C4-2B (cell line): ENCODE measurements at regions not wholly inside any gene's neighbourhood (a gene's known extent, or its start where the extent isn't known, plus 50 kb on each side); places are given as distances from the start of the nearest gene placed in this dataset.

ENCODE experiments used
- H3K27ac ChIP-seq: fragments of 450-650 bp; 2 replicates; pipeline ENCODE4 v1.5.1; 2017
- CTCF ChIP-seq: fragments of 450-650 bp; conservative IDR thresholded peaks from 2 replicates; pipeline ENCODE4 v1.5.1; 2017; ENCODE audit warnings: mild to moderate bottlenecking
- ZFX ChIP-seq: fragments of 450-650 bp; IDR thresholded peaks from 2 replicates; pipeline ENCODE4 v1.6.1; 2017

- TF ChIP-seq ZFX (no peak), CTCF (no peak)
- H3K27ac ChIP-seq: no peak overlapping the region
Observed at GRCh38 chr6:56377295-56377694, 129.9 kb upstream of the COL21A1 start.

- H3K27ac ChIP-seq: no peak overlapping the region
- TF ChIP-seq CTCF (no peak), ZFX (no peak)
Observed at GRCh38 chr6:56375806-56376205, 128.4 kb upstream of the COL21A1 start.

DNA sequence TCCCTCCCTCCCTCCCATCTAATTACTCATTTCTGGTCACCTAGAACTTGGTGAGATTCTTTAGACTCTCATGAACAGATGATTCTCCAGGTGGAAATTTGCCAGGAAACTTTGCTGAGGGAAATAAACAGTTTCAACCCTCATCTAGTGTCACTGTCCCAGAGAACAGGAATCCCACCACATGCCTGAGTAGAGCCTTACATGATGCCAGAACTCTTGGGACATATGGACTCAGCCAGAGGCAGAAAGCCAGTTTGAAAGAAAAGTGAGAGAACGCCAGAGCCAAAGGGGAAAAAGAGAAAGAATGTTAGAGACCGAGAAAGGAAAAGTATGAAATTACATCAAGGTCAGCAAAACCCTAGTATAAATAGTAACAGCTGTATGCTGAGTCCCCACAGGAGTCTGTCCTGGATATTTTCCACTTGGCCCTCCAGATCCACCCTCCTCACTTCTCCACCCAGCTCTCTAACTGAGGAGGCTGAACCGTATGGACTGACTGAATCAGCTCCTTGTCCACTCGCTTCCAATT lies 127.5 kb upstream of the COL21A1 start:
- TF ChIP-seq CTCF (no peak), ZFX (no peak)
- H3K27ac ChIP-seq: no peak overlapping the region

- TF ChIP-seq ZFX (no peak), CTCF (no peak)
- H3K27ac ChIP-seq: no peak overlapping the region
Observed at GRCh38 chr6:56372406-56372995, 125.1 kb upstream of the COL21A1 start.

- TF ChIP-seq ZFX (no peak), CTCF (no peak)
- no peak overlapping the region for H3K27ac ChIP-seq
Observed at GRCh38 chr6:56370561-56371211, 123.3 kb upstream of the COL21A1 start.

GRCh38 chr6:56370127-56370540 lies 122.8 kb upstream of the COL21A1 start:
- TF ChIP-seq ZFX: no peak
- TF ChIP-seq CTCF: peak; percentile 98
- H3K27ac ChIP-seq: no peak overlapping the region

- no peak overlapping the region for H3K27ac ChIP-seq
- TF ChIP-seq CTCF (no peak), ZFX (no peak)
Observed at GRCh38 chr6:56368491-56368890, 121.1 kb upstream of the COL21A1 start.
